KMS-11 (cell line): ENCODE measurements at regions not wholly inside any gene's neighbourhood (a gene's known extent, or its start where the extent isn't known, plus 50 kb on each side); places are given as distances from the start of the nearest gene placed in this dataset.

Source experiments
- H2AFZ ChIP-seq: fragments of 200-600 bp; sonication (generic); 2 replicates; pipeline ENCODE4 v1.6.1; 2016; ENCODE audit warnings: antibody characterized with exemption, mixed run types, low read depth
- H3K27ac ChIP-seq: fragments of 200-600 bp; sonication (generic); 2 replicates; pipeline ENCODE4 v1.6.1; 2016; ENCODE audit warnings: mild to moderate bottlenecking, mixed run types
- H3K27me3 ChIP-seq: fragments of 200-600 bp; sonication (generic); 2 replicates; pipeline ENCODE4 v1.6.1; 2017; ENCODE audit warnings: mild to moderate bottlenecking, low read depth, mixed run types, moderate library complexity; ENCODE audit not compliant: insufficient read depth
- H3K36me3 ChIP-seq: fragments of 200-600 bp; sonication (generic); 2 replicates; pipeline ENCODE4 v1.6.1; 2017; ENCODE audit warnings: mild to moderate bottlenecking, mixed run types; ENCODE audit not compliant: insufficient read depth
- H3K4me1 ChIP-seq: fragments of 200-600 bp; sonication (generic); 2 replicates; pipeline ENCODE4 v1.6.1; 2016; ENCODE audit warnings: mild to moderate bottlenecking, low read depth, mixed run types; ENCODE audit not compliant: poor library complexity, severe bottlenecking
- H3K4me2 ChIP-seq: fragments of 200-600 bp; sonication (generic); 2 replicates; pipeline ENCODE4 v1.7.0; 2016; ENCODE audit warnings: mild to moderate bottlenecking, mixed run types
- H3K4me3 ChIP-seq: fragments of 200-600 bp; sonication (generic); IDR thresholded peaks from 2 replicates; pipeline ENCODE4 v1.6.1; 2017; ENCODE audit warnings: low read depth, low read length, mixed read lengths; ENCODE audit not compliant: insufficient read depth
- H3K79me2 ChIP-seq: fragments of 200-600 bp; sonication (generic); 2 replicates; pipeline ENCODE4 v1.6.1; 2016; ENCODE audit warnings: low read depth, mixed run types; ENCODE audit not compliant: insufficient read depth
- H3K9ac ChIP-seq: fragments of 200-600 bp; sonication (generic); 2 replicates; pipeline ENCODE4 v1.6.1; 2016; ENCODE audit warnings: mild to moderate bottlenecking, mixed run types
- H4K20me1 ChIP-seq: fragments of 200-600 bp; sonication (generic); 2 replicates; pipeline ENCODE4 v1.6.1; 2016; ENCODE audit warnings: mild to moderate bottlenecking, mixed run types; ENCODE audit not compliant: insufficient read depth
- TF ChIP-seq, protein P1 (sequence below): fragments of 200-600 bp; sonication (generic); conservative IDR thresholded peaks from 2 replicates; pipeline ENCODE4 v1.6.1; 2017; ENCODE audit warnings: low read depth, mild to moderate bottlenecking, antibody characterized with exemption, low read length, moderate library complexity, mixed read lengths

- no peak overlapping the region for H3K4me3 ChIP-seq
- H3K27me3 ChIP-seq = no peaks in the 10 kb centered on the region
- no peak overlapping the region for H3K27ac ChIP-seq
- no peak overlapping the region for H3K4me2 ChIP-seq
- H3K79me2 ChIP-seq = no peaks in the 10 kb centered on the region
- H3K36me3 ChIP-seq = no peaks in the 10 kb centered on the region
- no peak overlapping the region for H3K9ac ChIP-seq
- H2AFZ ChIP-seq = no peak overlapping the region
- H3K4me1 ChIP-seq = no peaks in the 10 kb centered on the region
- TF ChIP-seq, protein P1, sequence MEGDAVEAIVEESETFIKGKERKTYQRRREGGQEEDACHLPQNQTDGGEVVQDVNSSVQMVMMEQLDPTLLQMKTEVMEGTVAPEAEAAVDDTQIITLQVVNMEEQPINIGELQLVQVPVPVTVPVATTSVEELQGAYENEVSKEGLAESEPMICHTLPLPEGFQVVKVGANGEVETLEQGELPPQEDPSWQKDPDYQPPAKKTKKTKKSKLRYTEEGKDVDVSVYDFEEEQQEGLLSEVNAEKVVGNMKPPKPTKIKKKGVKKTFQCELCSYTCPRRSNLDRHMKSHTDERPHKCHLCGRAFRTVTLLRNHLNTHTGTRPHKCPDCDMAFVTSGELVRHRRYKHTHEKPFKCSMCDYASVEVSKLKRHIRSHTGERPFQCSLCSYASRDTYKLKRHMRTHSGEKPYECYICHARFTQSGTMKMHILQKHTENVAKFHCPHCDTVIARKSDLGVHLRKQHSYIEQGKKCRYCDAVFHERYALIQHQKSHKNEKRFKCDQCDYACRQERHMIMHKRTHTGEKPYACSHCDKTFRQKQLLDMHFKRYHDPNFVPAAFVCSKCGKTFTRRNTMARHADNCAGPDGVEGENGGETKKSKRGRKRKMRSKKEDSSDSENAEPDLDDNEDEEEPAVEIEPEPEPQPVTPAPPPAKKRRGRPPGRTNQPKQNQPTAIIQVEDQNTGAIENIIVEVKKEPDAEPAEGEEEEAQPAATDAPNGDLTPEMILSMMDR = no peak
- H4K20me1 ChIP-seq = no peaks in the 10 kb centered on the region
These were observed 269.8 kb upstream of the KAZN start for GRCh38 chr1:14328685-14329084.

DNA sequence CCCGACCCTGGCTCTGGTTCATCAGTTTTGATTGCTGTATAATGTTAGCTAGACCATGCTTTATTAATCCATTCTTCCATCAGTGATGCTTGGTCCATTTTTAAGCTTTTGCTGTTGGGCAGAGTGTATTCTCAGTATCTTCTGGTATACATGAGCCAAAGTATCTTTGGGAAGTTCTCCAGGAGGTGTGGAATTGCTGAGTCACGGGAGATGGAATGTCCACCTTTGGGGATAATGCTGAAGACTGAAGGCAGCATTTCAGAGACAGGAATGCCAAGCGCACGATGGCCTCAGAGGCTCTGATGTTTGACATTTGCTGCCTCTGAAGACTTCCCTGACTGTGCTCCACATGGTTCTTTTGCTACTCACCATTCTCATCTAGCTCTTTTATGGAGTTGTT lies 266.3 kb upstream of the KAZN start:
- Histone ChIP-seq H4K20me1 (no peaks in the 10 kb centered on the region), H3K27ac (no peak overlapping the region), H3K4me1 (no peaks in the 10 kb centered on the region), H3K36me3 (no peaks in the 10 kb centered on the region), H3K79me2 (no peaks in the 10 kb centered on the region), H3K9ac (no peak overlapping the region), H3K4me3 (no peak overlapping the region), H2AFZ (no peak overlapping the region), H3K4me2 (no peak overlapping the region), H3K27me3 (no peaks in the 10 kb centered on the region)
- TF ChIP-seq, protein P1 = no peak

DNA sequence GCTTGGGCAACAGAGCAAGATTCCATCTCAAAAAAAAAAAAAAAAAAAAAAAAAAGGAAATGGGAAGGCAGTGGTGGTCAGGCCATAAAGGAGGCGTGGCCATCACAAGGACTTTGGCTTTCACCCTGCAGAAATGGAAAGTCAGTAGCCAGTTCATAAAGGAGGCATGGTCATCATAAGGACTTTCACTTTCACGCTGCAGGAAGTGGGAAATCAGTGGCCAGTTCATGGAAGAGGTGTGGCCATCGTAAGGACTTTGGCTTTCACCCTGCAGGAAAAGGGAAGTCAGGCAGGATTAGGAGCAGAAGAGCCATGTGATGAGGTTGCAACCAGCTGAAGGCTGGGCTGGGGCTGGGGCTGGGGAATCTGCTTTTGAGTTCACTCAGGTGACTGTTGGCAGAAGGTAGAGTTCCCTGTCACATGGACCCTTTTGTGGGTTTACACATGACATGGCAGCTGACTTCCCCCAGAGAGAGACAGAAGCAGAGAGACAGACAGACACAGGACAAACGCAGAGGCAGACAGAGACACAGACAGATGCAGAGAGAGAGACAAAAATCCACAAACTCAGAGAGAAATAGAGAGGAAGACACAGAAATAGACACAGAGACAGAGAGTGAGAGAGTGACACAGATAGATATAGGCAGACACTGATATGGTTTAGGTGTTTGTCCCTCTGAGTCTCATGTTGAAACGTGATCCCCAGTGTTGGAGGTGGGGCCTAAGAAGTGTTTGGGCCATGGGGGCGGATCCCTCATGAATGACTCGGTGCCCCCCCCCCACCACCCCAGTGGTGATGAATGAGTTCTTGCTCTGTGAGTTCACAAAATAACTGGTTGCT lies 263.9 kb upstream of the KAZN start:
- Histone ChIP-seq H2AFZ (no peak overlapping the region), H3K27me3 (no peaks in the 10 kb centered on the region), H3K9ac (no peak overlapping the region), H3K4me1 (no peaks in the 10 kb centered on the region), H3K36me3 (no peaks in the 10 kb centered on the region), H3K79me2 (no peaks in the 10 kb centered on the region), H4K20me1 (no peaks in the 10 kb centered on the region), H3K4me3 (no peak overlapping the region), H3K27ac (no peak overlapping the region), H3K4me2 (no peak overlapping the region)
- TF ChIP-seq, protein P1 = no peak

- Histone ChIP-seq H3K36me3 (no peaks in the 10 kb centered on the region), H3K4me3 (no peak overlapping the region), H2AFZ (no peak overlapping the region), H3K79me2 (no peaks in the 10 kb centered on the region), H3K4me2 (no peak overlapping the region), H3K27ac (no peak overlapping the region), H4K20me1 (no peaks in the 10 kb centered on the region), H3K4me1 (no peaks in the 10 kb centered on the region), H3K27me3 (no peaks in the 10 kb centered on the region), H3K9ac (no peak overlapping the region)
- TF ChIP-seq, protein P1 = no peak
These were observed 260.0 kb upstream of the KAZN start for GRCh38 chr1:14338509-14338908.
